HG02885 (cell line): ENCODE measurements at regions not wholly inside any gene's neighbourhood (a gene's known extent, or its start where the extent isn't known, plus 50 kb on each side); places are given as distances from the start of the nearest gene placed in this dataset.

ENCODE experiments used
- ATAC-seq: cut with Tn5 transposase; IDR thresholded peaks from one replicate; pipeline ENCODE4 v1.9.1; 2021; ENCODE audit warnings: mild to moderate bottlenecking; ENCODE audit not compliant: unreplicated experiment, poor library complexity

DNA sequence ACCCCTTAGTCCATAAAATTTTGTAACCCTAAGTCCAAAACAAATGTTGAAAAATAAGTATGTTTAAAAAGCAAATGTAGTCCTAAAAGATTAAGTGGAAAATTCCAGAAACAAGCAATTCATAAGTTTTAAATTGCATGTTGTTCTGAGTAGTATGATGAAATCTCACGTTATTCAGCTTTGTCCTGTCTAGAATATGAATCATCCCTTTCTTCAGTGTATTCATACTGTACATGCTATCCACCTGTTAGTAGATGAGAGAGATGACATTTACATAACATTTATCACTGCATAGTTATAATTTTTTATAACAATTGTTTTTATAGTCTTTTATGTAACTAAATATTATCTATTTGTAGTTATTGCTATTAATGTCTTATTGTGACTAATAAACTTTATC, 622.3 kb upstream of the CHORDC1 start:
- no peak for ATAC-seq

DNA sequence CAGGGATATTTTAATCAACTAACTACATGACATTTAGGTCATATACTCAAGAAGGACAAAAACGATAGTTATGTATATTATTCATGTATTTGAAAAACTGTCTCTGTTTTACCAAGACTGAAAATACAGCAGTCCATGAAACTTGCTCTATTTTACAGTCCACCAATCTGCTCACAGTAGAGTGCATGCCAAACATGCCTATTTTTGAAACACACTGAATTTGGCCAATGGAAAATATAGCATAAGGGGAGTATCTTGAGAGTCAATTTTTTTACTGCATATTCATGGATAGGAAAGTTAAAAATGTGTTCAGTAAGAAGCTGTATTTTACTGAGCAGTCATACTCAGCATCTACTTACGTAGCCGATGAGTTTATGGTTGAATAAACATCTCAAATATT, 621.2 kb upstream of the CHORDC1 start:
- ATAC-seq: no peak

DNA sequence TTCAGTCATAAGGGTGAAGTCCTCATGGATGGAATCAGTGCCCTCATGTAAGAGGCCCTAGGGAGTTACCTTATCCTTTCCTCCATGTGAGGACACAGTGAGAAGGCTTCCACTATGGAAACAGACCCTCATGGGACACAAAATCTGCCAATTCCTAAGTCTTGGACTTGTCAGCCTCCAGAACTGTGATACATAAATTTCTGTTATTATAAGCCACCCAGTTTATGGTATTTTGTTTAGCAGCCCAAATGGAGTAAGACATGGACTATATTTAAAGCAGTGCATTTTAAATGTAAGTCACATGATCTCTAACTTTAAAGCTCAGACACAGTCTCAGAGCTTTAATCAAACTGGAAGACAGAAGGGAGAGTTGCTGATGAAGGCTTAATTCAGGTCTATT, 619.8 kb upstream of the CHORDC1 start:
- no peak for ATAC-seq

- ATAC-seq: no peak
These were observed 617.2 kb upstream of the CHORDC1 start for GRCh38 chr11:90840071-90840470.

- no peak for ATAC-seq
These were observed 613.2 kb upstream of the CHORDC1 start for GRCh38 chr11:90836031-90836430.

GRCh38 chr11:90823446-90823845, 600.6 kb upstream of the CHORDC1 start:
- ATAC-seq: no peak

- ATAC-seq: no peak
These were observed 600.1 kb upstream of the CHORDC1 start for GRCh38 chr11:90822996-90823395.

DNA sequence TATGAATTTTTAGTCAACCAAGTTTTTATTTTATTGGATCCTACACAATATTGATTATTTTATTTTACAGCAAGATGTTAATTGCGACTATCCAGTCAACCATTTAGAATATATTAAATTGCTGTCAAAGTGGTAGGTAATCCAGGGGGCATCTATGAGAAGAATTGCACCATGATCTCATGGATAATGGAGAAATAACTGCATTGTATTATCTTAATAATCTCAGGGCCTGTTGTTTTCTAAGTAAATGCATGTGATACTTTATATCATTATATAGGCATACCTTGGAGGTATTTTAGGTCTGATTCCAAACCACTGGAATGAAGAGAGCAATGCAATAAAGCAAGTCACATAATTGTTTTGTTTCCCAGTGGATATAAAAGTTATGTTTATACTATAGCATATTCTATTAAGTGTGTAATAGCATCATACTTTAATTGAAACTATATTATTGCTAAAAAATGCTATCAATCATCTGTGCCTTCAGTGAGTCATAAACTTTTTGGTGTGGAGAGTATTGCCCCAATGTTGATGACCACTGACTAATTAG, 595.4 kb upstream of the CHORDC1 start:
- no peak for ATAC-seq

DNA sequence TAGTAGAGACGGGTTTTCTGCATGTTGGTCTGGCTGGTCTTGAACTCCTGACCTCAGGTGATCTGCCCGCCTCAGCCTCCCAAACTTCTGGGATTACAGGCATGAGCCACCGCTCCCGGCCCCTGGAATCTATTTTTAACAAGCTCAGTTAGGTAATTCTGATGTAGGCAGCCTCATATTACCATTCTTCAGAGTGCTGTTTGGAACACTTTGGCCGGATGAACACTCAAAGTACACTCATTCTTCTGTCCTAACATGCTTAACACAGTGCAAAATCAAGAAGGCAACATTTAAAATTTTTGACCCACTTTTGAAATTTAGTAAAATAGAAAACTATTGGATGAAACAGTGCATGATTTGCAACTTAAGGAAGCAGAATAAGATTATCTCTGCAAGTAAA, 586.7 kb upstream of the CHORDC1 start:
- ATAC-seq: no peak

- no peak for ATAC-seq
These were observed 582.3 kb upstream of the CHORDC1 start for GRCh38 chr11:90805172-90805571.

- no peak for ATAC-seq
These were observed 581.0 kb upstream of the CHORDC1 start for GRCh38 chr11:90803831-90804230.

DNA sequence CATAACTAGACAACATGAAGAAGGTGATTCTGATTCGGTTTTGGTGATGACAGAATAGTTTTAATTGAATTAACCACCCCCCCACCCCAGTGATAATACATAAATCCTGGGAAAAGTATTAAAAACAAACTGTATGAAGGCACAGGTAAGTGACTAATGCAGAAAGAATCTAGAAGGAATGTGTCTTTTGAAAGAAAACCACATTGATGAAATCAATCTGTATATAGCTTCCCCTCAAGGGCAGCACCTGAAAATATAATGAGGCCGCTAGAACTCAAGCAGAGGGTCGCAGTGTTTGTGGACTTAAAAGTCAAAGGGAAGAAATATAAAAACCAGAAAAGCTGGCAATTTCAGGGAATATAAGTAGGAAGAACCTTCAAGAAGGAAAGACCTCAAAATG, 580.5 kb upstream of the CHORDC1 start:
- no peak for ATAC-seq

- ATAC-seq: no peak
These were observed 575.9 kb upstream of the CHORDC1 start for GRCh38 chr11:90798769-90799168.

GRCh38 chr11:90795746-90796145, 572.9 kb upstream of the CHORDC1 start:
- ATAC-seq: no peak

DNA sequence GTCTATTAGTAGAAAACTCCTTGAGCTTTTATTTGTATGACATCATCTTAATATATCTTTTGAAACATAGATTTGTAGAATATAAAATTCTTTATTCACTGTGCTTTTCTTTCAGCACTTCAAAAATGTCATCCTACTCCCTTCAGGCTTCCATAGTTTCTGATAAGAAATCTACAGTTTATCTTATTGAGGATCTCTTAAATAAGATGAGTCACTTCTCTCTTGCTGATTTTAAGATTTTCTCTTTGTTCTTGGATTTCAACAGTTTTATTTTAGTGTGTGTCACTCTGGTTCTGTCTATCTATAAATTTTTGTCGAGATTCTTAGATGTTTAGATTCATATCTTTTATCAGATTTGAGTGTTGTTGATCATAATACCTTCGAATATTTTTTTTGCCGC, 566.1 kb upstream of the CHORDC1 start:
- ATAC-seq: no peak

DNA sequence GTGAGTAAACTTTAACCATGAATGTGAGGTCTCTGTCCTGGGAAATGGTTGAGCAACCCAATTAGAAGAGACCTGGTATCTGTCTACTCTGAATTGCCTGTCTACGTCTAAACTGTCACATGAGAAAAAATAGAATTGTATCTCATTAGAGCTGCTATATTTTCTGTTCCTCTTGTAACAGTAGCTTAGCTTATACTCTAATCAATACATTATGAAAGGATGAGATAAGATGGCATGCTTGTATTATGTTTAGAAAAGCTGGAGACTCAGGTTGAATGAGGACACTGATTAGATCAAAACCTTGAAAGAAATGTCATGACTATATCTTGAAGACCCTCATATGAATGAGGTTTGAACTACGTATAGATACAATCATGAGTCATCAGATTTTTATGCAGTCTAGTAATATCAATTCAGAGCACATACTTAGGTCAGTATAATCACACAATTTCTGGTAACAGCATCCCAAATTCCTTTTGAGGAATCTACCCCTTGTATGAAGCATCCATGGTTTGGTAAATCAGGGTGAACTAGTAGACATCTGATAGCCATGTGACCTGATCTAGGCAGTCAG, 561.5 kb upstream of the CHORDC1 start:
- no peak for ATAC-seq

GRCh38 chr11:90783111-90783510, 560.3 kb upstream of the CHORDC1 start:
- ATAC-seq: no peak

DNA sequence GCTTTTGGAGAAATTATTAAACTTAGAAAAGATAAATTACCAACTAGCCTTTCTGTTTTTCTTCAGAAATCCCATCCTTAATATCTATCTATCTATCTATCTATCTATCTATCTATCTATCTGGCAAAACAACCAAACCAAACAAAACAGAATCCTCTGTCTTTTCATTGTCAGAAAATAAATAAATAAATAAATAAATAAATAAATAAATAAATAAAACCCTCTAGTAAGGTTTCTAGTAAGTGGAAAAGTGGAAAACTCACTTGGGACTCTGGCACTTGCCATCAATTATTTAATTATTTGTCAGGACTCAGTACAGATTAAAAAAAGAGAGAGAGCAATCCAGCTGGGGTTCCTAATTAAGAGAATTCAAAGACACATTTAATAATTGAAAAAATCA, 556.2 kb upstream of the CHORDC1 start:
- no peak for ATAC-seq

DNA sequence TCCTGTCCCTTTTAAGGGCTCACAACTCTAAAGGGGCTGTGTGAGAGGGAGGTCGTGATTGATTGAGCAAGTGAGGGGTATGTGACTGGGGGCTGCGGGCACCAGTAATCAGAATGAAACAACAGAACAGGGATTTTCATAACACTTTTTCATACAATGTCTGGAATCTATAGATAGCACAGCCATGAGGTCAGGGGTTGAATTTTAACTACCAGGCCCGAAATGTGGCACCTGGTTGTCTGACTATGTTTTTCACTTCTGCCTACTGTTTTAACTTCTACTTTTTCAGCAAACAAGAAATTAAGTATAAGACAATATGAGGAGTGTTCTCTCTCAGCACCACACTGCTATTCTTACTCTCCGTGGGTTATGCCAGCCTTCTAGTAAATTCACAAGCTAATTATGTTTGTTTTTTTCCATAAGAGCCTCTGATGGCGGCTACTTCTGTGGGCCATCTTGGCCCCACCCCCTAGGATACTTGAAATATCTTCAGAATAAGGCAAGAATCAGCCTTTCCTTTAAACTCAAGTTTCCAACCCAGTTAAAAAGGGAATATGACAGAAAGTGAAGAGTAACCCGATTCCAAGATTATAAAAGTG, 552.8 kb upstream of the CHORDC1 start:
- ATAC-seq: no peak

DNA sequence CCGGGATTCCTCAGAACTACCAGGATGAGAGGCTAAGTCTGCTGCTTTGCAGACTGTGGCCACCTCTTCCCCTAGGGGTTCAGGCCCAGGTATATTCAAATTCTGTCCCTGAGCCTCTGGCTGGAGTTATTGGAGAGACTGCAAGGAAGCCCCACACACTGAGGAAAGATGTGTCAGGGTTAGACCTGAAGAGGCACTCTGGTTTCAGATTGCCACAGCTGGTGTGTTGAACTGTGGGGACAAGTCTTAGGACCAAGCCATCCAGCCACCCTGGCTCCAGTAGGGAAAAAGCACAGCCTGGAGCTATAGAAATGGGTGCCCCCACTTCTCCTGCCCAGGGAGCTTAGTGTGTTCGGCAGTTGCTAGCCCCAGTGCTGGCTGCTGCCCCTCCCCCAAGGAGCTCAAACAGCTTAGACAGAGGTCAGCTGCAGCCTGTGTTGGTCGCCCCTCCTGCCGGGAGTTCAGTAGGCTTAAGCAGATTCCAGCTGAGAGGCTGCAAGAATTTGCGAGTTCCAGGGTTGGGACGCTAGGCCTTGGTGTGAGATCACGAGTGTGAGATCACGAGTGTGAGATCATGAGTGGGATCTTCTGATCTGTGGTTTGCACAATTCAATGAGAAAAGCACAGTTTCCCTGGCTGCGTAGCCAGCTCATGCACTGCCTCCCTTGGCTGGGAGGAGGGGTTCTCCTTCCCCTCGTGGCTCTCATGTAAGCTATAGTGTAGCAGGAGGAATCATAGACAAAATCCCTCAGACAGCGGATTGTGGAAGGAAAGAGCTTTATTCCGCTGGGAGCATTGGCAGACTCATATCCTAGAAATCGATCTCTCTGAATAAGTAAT, 552.1 kb upstream of the CHORDC1 start:
- ATAC-seq: no peak

DNA sequence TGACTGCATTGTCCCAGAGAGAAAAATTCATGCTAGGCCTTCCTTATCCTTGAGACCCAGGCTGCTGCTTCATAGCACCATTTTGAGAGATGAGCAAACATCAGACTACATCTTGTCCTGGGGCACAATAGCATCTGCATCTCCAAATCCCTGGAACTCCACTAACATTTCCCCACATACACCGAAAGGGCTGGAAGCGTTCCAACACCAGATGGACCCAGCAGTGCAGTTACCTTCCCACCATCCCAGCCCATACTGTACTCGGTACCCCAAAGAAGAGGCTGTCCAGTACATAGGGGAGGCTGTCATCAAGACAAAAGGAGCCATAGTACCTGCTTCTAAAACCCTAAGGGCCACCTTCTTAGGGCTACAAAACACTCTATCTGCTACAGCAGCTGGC, 547.2 kb upstream of the CHORDC1 start:
- ATAC-seq: no peak
